Colonic mucosa (tissue), 4 donors: ENCODE measurements at regions not wholly inside any gene's neighbourhood (a gene's known extent, or its start where the extent isn't known, plus 50 kb on each side); places are given as distances from the start of the nearest gene placed in this dataset.

ENCODE experiments used
- DNase-seq: peaks from one replicate; pipeline ENCODE4 v3.0.0-alpha.2; 2020
- H3K27ac ChIP-seq: fragments of 200-600 bp; one replicate; pipeline ENCODE4 v1.8.0; 2021
- H3K27me3 ChIP-seq: fragments of 200-600 bp; one replicate; pipeline ENCODE4 v1.8.0; 2021
- H3K36me3 ChIP-seq: fragments of 200-600 bp; one replicate; pipeline ENCODE4 v1.8.0; 2021
- H3K4me1 ChIP-seq: fragments of 200-600 bp; one replicate; pipeline ENCODE4 v1.8.0; 2021; ENCODE audit warnings: mild to moderate bottlenecking
- H3K4me3 ChIP-seq: fragments of 200-600 bp; one replicate; pipeline ENCODE4 v1.8.0; 2021
- H3K9ac ChIP-seq, 2 donors: one replicate each; pipeline ENCODE4 v1.7.0; 2013; ENCODE audit warnings: control low read depth in 2 of 2, low read depth in 2 of 2, low read length in 2 of 2
- H3K9me3 ChIP-seq: fragments of 200-600 bp; one replicate; pipeline ENCODE4 v1.8.0; 2021
- intact Hi-C: fragments of 100-400 bp; cut with DNase I; formaldehyde crosslinking; loops from one replicate; pipeline ENCODE4 v1.14.1; 2022
- TF ChIP-seq, protein P1 (sequence below): fragments of 200-600 bp; IDR thresholded peaks from one replicate; pipeline ENCODE4 v1.8.0; 2022; ENCODE audit warnings: antibody characterized with exemption, mild to moderate bottlenecking
- donor health status: healthy.
- donor health status: DM: no; HTN: no; CAD: no.
- donor health status: DM: no; HTN: no; CAD: no.

DNA sequence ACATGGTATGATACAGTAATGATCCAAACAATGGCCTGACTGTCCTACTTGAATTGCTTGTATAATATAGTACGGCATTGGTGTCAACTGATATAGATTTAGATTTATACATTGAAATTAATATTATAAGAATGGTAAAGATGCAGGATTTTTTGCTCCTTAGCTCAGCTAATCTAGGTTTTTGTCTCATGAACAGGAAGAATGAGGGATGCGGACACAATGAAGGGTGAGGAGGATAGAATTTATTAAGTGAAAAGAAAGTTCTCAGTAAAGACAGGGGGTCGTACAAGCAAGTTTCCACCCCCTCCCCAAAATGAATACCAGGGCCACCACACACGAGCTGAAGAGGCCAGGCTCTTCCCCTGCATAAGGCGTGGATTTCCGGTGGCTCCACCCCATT lies 96.1 kb downstream of the KCNA5 start:
- intact Hi-C loops, result no loop called here
- no peaks in the 10 kb centered on the region for H3K27me3 ChIP-seq
- TF ChIP-seq, protein P1, sequence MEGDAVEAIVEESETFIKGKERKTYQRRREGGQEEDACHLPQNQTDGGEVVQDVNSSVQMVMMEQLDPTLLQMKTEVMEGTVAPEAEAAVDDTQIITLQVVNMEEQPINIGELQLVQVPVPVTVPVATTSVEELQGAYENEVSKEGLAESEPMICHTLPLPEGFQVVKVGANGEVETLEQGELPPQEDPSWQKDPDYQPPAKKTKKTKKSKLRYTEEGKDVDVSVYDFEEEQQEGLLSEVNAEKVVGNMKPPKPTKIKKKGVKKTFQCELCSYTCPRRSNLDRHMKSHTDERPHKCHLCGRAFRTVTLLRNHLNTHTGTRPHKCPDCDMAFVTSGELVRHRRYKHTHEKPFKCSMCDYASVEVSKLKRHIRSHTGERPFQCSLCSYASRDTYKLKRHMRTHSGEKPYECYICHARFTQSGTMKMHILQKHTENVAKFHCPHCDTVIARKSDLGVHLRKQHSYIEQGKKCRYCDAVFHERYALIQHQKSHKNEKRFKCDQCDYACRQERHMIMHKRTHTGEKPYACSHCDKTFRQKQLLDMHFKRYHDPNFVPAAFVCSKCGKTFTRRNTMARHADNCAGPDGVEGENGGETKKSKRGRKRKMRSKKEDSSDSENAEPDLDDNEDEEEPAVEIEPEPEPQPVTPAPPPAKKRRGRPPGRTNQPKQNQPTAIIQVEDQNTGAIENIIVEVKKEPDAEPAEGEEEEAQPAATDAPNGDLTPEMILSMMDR, result no peak
- no peaks in the 10 kb centered on the region for H3K4me1 ChIP-seq
- H3K36me3 ChIP-seq, result no peaks in the 10 kb centered on the region
- no peaks in the 10 kb centered on the region for H3K9me3 ChIP-seq
- H3K9ac ChIP-seq, result no peak overlapping the region
- H3K4me3 ChIP-seq, result no peak overlapping the region
- DNase-seq, result no peak
- no peak overlapping the region for H3K27ac ChIP-seq

GRCh38 chr12:5140190-5140589 lies 96.5 kb downstream of the KCNA5 start:
- H3K9me3 ChIP-seq, result no peaks in the 10 kb centered on the region
- TF ChIP-seq, protein P1, result no peak
- no peak overlapping the region for H3K4me3 ChIP-seq
- no peaks in the 10 kb centered on the region for H3K4me1 ChIP-seq
- no peak for DNase-seq
- H3K27me3 ChIP-seq, result no peaks in the 10 kb centered on the region
- H3K27ac ChIP-seq, result no peak overlapping the region
- intact Hi-C loops, result no loop called here
- no peaks in the 10 kb centered on the region for H3K36me3 ChIP-seq
- H3K9ac ChIP-seq, result no peak overlapping the region

GRCh38 chr12:5148880-5149279 lies 105.2 kb downstream of the KCNA5 start:
- Histone ChIP-seq H3K9me3 (no peaks in the 10 kb centered on the region), H3K4me1 (no peaks in the 10 kb centered on the region), H3K9ac (no peak overlapping the region), H3K27ac (no peak overlapping the region), H3K27me3 (no peaks in the 10 kb centered on the region), H3K4me3 (no peak overlapping the region), H3K36me3 (no peaks in the 10 kb centered on the region)
- no peak for DNase-seq
- intact Hi-C loops, result no loop called here
- TF ChIP-seq, protein P1, result no peak

- Histone ChIP-seq H3K4me3 (no peak overlapping the region), H3K9me3 (no peaks in the 10 kb centered on the region), H3K27ac (no peak overlapping the region), H3K36me3 (no peaks in the 10 kb centered on the region), H3K4me1 (no peaks in the 10 kb centered on the region), H3K9ac (no peak overlapping the region), H3K27me3 (no peaks in the 10 kb centered on the region)
- TF ChIP-seq, protein P1, result no peak
- intact Hi-C loops, result no loop called here
- no peak for DNase-seq
Observed at GRCh38 chr12:5154091-5154490, 110.4 kb downstream of the KCNA5 start.

DNA sequence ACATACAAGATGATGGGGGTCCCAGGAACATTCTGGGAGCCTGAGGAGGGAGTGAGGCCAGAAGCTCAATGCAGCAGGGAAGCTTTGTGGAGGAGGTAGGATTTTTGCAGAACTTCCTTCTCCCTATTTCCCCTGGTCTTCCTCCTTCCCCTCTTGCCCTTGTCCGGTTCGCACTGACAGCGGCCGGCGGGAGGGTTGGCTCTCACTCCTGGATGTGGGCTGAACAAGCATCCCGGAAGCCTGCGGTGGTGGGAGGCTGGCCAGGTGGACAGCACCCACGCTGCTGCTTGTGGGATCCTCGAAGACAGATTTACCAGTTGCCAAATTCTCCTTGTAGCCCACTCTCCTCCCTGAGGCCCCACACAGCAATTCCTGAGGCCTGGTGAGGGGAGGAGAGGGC lies 112.2 kb downstream of the KCNA5 start:
- H3K4me3 ChIP-seq, result no peak overlapping the region
- H3K27me3 ChIP-seq, result no peaks in the 10 kb centered on the region
- intact Hi-C loops, result no loop called here
- no peaks in the 10 kb centered on the region for H3K4me1 ChIP-seq
- TF ChIP-seq, protein P1, result no peak
- H3K36me3 ChIP-seq, result no peaks in the 10 kb centered on the region
- no peak overlapping the region for H3K27ac ChIP-seq
- DNase-seq, result no peak
- no peak overlapping the region for H3K9ac ChIP-seq
- no peaks in the 10 kb centered on the region for H3K9me3 ChIP-seq

GRCh38 chr12:5160827-5161226 lies 117.1 kb downstream of the KCNA5 start:
- TF ChIP-seq, protein P1, result no peak
- intact Hi-C loops, result no loop called here
- H3K27me3 ChIP-seq, result no peaks in the 10 kb centered on the region
- no peak overlapping the region for H3K27ac ChIP-seq
- no peaks in the 10 kb centered on the region for H3K9me3 ChIP-seq
- H3K36me3 ChIP-seq, result no peaks in the 10 kb centered on the region
- no peaks in the 10 kb centered on the region for H3K4me1 ChIP-seq
- DNase-seq, result no peak
- no peak overlapping the region for H3K9ac ChIP-seq
- H3K4me3 ChIP-seq, result no peak overlapping the region
